NCI-H2029 (cell line): ENCODE measurements at regions not wholly inside any gene's neighbourhood (a gene's known extent, or its start where the extent isn't known, plus 50 kb on each side); places are given as distances from the start of the nearest gene placed in this dataset.

Experiments used
- DNase-seq: peaks from one replicate; lab custom pipeline; 2025; lab: John Stamatoyannopoulos, UW

DNA sequence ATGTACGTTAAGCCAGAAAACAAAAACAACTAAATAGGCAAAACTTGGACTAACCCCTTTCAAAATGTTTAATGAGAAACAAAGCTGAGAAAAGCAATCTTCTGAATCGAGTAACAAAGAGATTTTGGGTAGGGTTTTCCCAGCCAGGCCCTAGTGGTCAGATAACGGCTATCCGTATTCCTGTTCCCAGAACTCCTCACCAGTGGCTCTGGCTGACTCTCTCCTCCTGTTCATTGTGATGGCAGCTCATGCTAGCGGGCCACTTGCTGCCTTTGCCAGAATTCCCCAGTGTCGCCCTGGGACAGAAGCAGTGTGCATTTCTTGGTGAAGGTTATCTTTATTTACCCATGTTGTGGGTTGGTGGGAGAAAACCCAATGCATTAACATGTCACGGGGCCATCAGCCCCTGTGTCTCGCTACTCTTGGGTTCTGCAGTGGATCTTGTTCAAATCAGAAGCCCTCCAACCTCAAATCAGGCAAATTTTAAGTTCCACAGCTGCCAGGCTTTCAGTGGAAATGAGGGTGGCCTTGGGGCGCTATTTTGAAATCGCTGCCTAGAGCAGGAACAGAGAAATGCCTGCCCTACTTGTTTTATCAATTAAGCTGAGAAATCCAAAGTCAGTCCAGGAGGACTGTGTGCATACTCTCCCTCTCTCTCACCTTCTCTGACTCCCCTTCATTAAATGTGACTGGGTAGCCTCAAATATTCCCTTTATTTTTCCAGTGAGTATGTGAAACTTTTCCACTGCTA is 164.5 kb upstream of the NPVF start:
- no peak for DNase-seq

DNA sequence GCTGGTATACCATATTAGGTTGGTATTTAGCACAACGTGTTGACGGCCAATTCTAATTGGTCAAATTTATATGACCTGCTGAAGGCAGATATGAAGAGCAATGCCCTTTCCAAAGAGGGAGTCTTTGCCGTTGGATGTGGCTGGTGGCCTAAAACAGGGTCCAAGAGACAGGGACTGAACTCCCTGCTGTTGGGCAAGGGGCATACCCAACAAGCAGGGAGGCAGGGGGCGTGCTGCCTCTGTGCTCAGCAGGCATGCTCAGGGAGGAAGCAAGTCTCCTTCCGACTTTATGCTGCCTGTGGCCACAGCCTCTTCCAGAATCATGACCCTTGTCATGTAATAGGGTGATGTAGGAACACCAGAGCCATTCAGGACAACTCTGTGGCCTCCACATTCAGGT is 167.7 kb upstream of the NPVF start:
- no peak for DNase-seq

DNA sequence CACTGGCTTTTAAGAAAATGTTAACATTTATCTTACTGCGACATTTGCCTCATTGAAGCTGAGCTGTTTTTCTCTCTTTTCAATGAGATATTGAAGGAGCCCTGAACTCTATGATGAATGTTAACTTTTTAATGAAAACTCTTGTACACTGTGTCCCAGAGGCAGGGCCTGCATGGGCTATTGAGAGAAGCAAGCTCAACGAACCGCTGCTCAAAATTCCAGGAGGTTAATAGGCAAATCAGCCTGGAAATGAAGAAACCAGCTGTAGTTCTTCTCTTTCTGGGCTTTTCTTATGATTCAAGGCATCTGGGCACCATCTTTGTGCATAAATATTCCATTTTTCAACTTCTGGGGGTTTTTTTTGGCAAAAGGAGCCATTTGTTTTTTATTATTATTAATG is 168.4 kb upstream of the NPVF start:
- no peak for DNase-seq

DNA sequence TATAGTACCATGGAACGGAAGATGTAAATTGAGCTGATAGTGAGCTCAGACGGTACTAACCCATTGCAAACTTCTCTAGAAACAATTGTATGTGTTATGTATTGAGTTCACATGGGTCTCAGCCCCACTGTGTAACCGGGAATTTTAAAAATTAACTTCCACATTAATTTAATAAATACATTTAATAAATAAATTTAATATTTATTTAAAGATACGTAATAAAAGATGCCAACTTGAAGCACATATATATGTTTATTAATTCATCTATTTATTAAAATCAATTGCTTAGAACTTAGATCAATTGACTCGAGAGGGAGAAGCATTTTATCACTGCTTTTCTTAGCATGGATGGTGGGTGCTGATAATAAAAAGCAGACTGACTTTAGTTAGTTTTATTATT is 170.1 kb upstream of the NPVF start:
- no peak for DNase-seq

DNA sequence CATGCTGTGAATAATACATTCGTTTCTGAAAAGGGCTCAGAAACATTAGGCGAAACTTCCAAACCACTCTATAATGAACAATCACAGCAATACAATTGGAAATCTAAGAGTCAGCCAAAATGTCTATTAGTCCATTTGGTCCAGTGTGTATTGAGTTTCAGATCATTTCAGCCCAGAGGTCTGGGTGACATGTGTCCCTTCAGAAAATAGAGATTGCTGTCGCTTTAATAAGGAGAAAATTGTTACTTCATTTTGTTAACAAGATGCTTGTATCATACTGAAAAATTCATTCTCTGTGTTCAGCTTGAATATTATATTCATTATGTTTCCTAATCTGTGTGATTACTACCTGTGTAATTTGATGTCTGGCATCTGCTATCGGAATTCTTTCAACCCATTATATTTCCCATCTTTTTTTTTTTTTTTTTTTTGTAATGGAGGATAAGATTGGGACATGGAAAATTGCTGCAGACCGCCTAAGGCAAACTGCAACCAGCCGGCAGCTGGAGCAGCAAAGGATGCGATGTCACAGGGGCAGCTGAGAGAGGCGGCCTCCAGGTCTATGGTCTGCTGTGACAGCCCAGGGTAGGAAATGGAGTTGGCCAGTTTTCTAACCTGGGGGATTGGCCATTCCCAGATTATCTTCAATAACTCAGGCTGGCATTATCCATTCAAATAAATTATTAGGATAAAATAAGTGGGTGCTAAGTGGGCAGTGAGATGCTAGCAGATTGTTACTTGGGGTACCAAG is 170.9 kb upstream of the NPVF start:
- DNase-seq = no peak

DNA sequence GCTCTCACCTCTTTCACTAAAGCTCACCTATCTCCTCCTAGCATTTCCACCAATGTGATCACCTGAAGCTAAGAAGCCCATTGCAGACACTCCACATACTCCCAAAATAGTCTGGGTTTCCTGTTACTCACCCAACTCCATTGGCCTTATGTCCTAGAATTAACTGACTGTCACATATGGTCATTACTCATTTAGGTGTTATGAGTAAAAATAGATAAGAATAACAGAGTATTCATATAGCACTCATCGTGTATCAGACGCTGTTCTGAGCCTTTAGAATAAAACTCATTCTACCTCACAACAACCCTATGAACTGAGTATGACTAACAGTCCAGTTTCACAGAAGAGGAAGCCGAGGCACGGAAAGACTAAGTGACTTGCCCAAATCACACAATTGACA is 174.2 kb upstream of the NPVF start:
- DNase-seq = no peak

DNA sequence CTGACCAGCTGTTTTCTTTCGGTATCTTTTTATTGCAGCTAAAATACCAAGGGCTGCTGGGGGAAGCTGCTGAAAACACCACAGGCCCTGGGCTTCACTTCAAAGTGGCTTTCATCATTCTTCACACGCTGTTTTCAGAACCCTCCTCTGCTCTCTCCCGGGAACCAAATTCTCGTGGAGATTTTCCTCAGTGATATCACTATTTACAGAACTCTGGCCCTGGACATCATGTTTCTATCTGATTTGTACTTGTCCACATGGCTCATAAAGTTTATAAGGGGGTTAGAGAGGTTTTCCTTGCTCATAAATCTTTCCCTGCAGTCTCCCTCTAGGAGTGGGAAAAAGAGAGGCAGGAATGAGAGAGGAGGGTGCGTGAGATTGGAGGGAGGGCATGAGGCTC is 177.4 kb upstream of the NPVF start:
- no peak for DNase-seq

DNA sequence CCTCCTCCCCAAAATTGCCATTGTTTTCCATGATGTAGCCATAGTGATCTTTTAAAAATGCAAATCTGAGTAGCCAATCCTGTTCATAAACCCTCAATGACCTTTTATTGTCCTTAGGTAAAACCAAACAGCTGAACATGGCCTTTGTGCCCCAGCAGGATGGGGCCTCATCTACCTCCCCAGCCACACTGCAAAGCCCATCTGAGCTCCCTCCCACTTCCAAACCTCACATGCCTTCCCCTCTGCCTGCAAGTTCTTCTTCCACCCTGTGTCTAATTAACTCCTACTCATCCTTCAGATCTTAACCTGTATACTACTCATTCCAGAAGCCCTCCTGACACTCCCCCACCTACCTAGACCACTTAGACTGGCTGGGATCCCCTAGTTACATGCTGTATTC is 178.8 kb upstream of the NPVF start:
- no peak for DNase-seq

DNA sequence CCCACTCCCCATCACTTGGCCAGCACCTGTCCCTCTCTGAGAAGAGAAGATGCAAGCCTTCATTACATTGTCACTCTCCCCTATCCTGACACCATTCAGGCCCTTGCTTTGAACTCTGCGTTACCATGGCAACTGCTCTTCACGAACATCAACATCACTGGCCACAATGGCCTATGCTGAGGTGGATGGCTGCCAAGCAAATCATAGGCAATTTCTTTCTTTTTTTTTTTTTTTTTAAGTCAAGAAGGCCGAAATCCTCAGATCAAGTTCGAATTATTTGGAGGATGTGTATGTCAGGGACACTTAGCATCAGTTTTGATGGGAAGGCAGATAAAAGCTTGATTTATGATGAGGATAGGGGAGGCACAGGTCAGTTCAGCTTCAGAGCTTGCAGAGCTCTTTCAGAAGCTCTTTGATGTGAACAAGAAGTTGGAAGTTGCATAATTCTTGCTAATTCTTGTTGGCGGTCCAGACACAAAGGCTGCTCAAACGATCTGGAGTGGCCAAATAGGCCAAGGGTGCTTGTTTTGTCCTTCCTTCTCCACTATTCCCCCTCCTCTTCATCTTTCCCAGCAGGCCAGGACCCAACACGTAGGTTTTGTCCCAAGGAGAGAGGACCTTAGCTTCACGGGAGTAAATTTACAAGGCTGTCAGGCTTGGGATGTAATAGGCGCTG is 179.9 kb upstream of the NPVF start:
- no peak for DNase-seq

DNA sequence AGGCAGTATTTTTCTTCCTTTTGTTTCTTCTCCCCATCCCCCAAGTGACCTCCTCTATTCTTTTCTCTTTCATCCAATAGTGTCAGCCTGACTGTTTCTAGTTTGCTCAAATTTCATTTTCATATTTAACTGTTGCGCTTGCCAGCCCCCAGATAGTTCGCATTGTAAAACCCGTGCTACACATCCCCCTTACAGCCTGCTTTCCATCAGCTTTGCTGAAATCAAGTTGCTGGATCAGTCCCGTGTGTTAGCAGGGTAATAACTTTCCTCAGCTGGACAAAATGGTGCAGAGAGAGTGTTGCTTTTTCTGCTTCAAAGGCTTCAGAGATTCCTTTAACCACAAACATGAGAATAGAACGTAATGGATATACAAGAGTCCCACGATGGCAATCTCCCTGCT is 180.6 kb upstream of the NPVF start:
- no peak for DNase-seq

DNA sequence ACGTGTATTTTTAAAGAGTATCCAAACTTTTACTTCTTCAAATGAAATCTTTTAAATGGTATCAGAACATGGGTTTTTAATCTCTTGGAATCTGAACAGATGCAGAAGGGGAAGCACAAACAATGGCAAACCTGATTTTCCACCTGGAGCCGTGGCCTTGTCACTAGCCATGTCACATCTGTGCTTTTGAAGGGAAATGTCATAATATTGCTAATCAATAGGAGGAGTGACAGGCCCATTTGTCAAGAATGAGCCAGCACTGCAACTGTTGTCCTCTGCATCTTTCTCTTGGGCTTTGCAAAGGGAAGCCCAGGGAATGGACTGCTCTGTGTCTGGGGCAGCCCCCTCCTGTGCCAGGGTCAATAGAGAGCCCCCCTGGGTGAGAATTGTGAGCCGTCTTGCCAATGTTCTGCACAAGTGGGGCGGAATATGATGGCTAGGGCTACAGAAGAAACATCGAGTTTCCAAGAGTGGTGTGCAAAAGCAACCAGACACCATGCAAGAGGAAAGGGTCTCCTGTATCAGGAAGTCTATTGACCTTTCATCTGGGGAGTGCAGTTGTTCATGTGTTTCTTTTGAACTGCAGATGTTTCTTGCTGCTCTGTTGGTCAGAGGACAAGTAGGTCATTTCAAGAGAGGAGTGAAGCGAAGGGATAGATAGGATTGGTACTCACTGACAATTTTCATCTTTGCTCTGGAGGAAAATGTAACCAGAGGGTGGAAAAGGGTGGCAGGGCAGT is 181.8 kb upstream of the NPVF start:
- DNase-seq = no peak

DNA sequence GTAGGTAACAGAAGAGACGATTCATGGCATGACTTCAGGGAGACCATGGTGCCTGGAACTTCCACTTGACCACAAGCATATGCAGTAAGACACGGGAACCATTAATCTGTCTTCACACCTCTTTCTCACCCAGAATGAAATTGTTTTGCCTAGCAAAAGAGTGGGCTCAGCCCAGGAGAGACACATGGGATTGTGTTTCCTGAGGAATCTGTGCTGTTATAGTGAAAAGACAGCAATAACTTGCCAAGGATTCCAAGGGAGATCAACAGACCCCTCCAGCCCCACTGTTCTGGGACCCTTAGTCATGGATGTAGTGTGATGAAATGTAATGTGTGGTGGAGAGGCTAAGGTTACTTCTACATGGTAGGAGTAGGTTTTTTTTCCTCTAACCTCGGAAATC is 192.5 kb upstream of the NPVF start:
- DNase-seq = no peak

DNA sequence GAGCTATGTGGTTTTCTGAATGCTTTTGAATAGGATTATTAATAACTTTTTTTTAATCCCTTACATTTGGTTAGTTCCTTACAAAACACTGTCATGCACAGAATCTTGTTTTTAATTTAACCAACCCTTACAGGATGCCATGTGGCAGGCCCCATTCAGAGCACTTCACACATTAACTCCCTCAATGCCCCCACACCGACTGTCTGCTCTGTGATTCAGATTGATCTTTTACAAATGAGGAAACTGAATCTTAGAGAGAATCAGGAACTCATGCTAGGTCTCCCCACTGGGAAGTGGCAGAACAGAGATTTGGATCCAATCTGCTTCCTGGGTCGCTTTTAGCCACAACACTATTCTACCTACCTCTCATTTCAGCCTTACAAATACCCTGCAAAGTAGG is 195.8 kb upstream of the NPVF start:
- no peak for DNase-seq

DNA sequence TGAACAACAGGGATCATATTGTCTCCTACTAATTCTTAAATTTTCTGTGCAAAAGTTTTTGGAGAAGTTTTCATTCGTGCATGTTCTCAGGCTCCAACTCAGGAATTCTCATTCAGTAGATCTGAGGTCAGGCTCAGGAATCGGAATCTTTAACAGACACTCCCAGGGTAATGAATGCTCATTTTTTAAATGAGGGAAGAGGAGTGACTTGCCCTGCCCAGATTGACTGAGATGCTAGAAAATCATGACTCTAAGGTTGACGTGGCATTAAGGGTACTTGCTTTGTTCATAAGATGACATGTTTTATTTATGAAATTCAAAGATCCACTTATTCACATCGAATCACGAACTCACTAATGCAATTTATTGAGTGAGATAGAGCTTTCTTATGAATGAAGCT is 196.6 kb upstream of the NPVF start:
- DNase-seq = no peak

DNA sequence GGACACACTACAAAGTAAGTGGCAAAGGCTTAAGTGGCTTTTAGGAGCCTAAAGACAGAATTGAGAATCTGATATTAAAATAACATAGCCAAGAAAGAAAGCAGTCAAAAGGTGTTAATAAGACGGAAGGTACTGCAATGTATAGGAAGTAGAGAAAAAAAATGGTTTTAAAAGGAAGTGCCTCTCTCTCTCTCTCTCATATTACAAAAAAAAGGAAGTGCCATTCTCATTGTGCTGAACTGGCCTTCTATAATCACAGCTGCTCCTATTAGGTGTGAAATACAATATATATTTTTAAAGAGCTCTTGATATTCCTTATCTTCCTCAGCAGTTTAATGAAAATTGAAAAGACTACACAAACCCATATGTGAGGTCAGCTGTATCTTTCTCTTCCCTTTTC is 199.4 kb upstream of the NPVF start:
- no peak for DNase-seq

DNA sequence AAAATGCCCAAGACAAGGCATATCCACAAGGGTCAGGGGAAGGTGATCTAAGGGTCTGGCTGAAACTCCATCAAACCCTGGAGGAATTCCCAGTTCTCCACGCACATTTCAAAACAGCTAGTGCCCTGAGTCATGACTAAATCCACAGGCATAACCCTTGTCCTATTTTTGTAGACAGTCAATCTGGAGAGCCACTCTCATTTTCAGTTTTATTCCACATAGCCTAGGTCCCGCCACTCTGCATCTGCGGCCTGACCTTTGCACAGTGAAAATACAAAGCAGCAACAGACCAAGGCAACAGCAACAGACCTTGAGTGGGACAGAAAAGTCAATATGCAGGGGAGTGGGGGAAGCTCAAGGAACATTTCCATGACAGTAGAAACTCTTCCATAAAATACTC is 201.4 kb upstream of the NPVF start:
- no peak for DNase-seq

DNA sequence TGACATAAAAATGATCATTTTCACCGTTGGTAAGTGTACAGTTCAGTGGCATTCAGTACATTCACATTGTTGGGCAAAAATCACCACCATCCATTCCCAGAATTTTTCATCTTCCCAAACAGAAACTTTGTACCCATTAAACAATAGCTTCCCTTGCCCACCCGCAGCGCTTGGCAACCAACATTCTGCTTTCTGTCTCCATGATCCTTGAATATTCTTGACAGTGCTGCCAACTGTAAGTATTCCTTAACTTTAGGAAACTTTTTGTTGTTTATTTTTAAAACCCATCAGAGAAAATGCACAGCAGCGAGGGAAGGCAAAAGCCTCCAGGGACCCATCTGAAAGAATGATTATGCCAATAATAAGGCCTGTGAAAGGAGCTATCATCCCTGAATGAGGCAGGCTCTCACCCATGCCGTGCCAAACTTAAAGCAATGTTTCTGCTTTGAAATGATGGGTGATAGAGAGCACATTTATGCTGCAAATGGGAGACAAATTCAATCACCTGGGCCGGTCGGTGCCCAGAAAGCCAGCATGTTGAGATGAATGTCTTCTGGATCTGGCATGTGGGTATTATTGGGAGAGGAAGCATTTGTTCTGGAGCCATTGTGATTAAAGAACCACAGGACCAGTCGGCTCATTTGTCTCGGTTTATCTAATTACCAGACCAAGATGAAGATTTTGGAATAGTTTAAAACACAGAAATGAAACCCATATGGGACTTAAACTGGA is 202.1 kb upstream of the NPVF start:
- no peak for DNase-seq

DNA sequence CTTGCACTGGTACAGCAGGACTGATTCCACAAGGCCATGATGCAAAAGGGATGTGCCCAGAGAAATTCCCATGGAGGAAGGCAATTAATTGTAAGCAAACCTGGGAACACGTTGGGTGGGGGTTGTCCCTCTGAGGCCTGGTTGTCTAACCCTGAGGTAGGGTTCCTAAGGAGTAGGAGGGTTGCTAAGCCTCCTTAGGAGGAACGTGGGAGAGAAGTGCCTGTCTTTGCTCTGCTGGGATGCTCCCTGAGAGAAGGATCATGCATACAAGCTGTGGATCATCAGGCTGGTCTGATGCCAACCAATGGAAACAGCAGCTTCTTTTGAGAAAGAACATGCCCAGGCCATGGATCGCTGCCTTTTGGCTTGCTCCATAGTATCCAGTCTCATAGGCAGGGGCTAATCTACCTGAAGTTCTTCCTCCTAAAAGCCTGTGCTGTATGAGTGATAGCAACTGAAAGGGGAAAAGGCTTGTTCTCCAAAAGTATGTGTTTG is 203.7 kb upstream of the NPVF start:
- DNase-seq = no peak

DNA sequence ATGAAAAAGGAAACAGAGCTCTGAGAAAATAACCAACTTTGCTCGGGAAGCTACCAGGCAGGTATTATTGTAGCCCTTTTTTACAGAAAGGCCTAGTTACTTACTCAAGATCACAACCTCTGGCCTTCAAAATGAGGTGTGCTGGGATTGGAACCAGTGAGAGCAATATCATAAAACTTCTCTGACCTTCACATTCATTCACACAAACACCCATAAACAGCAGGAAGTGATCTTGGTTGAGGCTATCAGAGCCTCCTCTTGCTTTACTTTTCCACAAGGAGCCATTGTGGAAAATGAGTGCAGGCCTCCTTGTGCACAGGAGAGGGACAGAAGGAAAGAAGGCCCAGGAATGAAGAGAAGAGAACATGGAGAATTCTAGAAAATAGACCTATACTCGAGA is 204.5 kb upstream of the NPVF start:
- DNase-seq = no peak

DNA sequence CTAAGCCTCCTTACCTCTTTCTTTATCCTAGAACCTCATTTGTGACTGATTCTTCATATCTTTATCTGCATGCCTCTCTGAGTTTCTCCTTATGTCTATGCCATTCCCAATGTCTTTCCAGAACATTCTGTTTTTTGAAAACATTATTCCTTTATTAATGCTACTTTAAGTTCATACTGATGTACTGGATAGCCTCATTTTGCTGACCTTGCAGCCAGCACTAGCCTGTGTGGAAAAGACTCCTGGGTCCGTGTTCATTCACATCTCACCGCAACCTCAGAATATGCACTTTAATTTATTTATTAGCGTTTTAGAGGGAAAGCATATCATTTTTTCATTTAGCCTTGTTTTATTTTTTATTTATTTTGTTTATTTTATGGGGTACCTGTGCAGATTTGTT is 208.1 kb upstream of the NPVF start:
- DNase-seq = no peak

DNA sequence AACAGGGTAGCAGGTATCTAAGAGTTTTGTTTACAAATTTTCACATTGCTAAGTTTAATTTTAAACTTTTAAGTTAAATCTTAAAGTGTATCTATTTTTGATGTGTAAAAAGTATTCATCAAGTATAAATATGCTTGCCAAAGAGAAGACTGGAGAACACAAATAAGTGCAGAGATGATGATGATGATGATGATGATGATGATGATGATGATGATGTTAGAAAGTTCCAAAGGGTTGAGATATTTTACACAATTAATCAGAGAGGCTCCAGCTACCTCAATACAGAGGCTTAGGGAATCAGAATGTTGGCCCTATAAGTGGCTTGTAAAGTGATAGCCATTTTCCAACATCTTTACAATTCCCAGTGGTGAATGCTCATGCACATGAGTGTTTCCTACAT is 209.0 kb upstream of the NPVF start:
- no peak for DNase-seq

DNA sequence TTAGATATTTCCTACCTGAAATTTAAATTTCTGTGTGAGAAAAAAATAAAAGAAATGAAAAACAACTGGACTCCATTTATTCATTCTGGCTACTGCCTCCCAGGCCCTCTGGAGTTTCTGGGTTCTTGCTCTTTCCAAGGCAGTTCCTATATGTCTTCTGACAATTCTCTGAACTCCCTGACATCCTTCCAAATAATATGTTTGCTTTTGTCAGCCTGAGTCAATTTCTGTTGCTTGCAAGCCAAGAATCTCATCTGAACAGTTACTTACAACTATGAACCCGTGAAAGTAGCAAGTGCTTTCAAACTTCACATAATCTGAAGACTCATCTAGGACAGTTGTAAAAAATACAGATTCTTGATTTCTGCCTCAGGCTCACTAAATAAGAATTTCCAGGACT is 216.7 kb upstream of the NPVF start:
- no peak for DNase-seq
